ENCODE measurements at regions not wholly inside any gene's neighbourhood (a gene's known extent, or its start where the extent isn't known, plus 50 kb on each side); places are given as distances from the start of the nearest gene placed in this dataset.

DNA sequence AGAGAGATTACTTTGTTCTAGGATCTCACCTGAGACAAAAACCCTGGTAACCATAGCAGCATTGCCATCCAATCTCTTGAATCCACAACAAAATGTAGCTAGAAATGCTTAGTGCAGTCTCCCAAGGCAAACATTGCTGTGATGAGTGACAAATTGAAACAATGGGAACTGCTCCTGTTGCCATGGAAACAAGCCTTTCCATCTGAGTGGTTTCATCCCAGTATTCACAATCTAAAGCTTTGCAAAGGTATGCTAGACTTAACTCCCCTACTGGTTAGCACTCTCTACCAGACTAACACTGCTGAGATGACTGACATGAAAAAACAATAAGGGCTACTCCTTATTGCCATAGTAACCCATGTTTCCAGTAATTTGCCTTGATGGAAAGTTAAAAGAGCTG lies 172.6 kb upstream of the CNTN3 start:
- no peak overlapping the region for H3K4me2 ChIP-seq (ENCODE audit: control insufficient read depth, extremely low read depth, insufficient read depth, low read depth, low read length)
- no peak for FAIRE-seq

DNA sequence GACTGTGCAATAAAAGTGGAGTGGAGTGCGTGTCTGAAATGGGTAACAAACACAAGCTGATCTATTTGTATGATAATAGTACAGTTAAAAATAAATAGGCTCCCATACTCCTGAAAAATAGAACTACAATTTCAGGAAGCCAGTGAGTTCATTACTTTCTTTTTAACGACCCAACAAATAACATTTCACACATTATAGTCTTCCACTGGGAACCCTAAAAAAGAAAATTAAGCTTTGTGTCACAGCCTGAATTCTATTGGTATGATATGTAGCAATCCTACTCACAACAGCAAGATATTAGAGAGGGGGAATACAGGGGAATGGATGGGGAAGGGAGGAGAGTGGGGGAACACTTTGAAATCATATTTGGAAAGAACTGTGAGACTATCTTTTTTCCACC lies 156.9 kb upstream of the CNTN3 start:
- no peak overlapping the region for H2AFZ ChIP-seq (ENCODE audit: control insufficient read depth, low read length)
- H3K9me1 ChIP-seq (ENCODE audit: control insufficient read depth, extremely low read depth, insufficient read depth, low read length): no peaks in the 10 kb centered on the region
- H3K27ac ChIP-seq (ENCODE audit: control insufficient read depth, insufficient read depth, low read length): no peak overlapping the region
- no peaks in the 10 kb centered on the region for H3K27me3 ChIP-seq (ENCODE audit: control insufficient read depth, extremely low read depth, insufficient read depth, low read length)
- dilution Hi-C loops (cut with MboI; ENCODE audit: extremely low pct_ligation_motif_present, low sequenced_read_pairs): no loop called here
- no peaks in the 10 kb centered on the region for H3K36me3 ChIP-seq (ENCODE audit: control insufficient read depth in 2 of 2, extremely low read depth in 1 of 2, insufficient read depth in 2 of 2, low read length in 2 of 2)
- no peaks in the 10 kb centered on the region for H4K20me1 ChIP-seq (ENCODE audit: control insufficient read depth, extremely low read depth, insufficient read depth, low read length)
- H3K9me3 ChIP-seq (ENCODE audit: control insufficient read depth, low read depth, low read length): no peaks in the 10 kb centered on the region
- FAIRE-seq: no peak
- no peak overlapping the region for H3K9ac ChIP-seq (ENCODE audit: control insufficient read depth, extremely low read depth, insufficient read depth, low read length)
- H3K4me2 ChIP-seq (ENCODE audit: control insufficient read depth, extremely low read depth, insufficient read depth, low read depth, low read length): no peak overlapping the region
- no peak for DNase-seq (ENCODE audit: low read depth, low spot score)
- TF ChIP-seq EZH2 (IDR thresholded peaks at IDR 0.05; ENCODE audit: low read length): no peak
- TF ChIP-seq, protein P1, sequence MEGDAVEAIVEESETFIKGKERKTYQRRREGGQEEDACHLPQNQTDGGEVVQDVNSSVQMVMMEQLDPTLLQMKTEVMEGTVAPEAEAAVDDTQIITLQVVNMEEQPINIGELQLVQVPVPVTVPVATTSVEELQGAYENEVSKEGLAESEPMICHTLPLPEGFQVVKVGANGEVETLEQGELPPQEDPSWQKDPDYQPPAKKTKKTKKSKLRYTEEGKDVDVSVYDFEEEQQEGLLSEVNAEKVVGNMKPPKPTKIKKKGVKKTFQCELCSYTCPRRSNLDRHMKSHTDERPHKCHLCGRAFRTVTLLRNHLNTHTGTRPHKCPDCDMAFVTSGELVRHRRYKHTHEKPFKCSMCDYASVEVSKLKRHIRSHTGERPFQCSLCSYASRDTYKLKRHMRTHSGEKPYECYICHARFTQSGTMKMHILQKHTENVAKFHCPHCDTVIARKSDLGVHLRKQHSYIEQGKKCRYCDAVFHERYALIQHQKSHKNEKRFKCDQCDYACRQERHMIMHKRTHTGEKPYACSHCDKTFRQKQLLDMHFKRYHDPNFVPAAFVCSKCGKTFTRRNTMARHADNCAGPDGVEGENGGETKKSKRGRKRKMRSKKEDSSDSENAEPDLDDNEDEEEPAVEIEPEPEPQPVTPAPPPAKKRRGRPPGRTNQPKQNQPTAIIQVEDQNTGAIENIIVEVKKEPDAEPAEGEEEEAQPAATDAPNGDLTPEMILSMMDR (optimal IDR thresholded peaks at IDR 0.05 in 1 of 3, IDR thresholded peaks at IDR 0.05 in 1 of 3, conservative IDR thresholded peaks at IDR 0.05 in 1 of 3; ENCODE audit: extremely low read depth in 1 of 3, insufficient read depth in 2 of 3, low read length in 3 of 3): no peak
- H3K79me2 ChIP-seq (ENCODE audit: control insufficient read depth, insufficient read depth, low read length): no peaks in the 10 kb centered on the region
- no peaks in the 10 kb centered on the region for H3K4me1 ChIP-seq (ENCODE audit: control insufficient read depth, extremely low read depth, insufficient read depth, low read length)
- no peak overlapping the region for H3K4me3 ChIP-seq (ENCODE audit: control insufficient read depth in 2 of 3, extremely low read depth in 1 of 3, insufficient read depth in 2 of 3, low read depth in 1 of 3, low read length in 3 of 3)

More for the DNA sequence above, 172.6 kb upstream of the CNTN3 start:
- Histone ChIP-seq H3K79me2 (ENCODE audit: control insufficient read depth, insufficient read depth, low read length) (no peaks in the 10 kb centered on the region), H3K27me3 (ENCODE audit: control insufficient read depth, extremely low read depth, insufficient read depth, low read length) (no peaks in the 10 kb centered on the region), H3K4me3 (ENCODE audit: control insufficient read depth in 2 of 3, extremely low read depth in 1 of 3, insufficient read depth in 2 of 3, low read depth in 1 of 3, low read length in 3 of 3) (no peak overlapping the region), H3K36me3 (ENCODE audit: control insufficient read depth in 2 of 2, extremely low read depth in 1 of 2, insufficient read depth in 2 of 2, low read length in 2 of 2) (no peaks in the 10 kb centered on the region), H3K4me1 (ENCODE audit: control insufficient read depth, extremely low read depth, insufficient read depth, low read length) (no peaks in the 10 kb centered on the region), H3K27ac (ENCODE audit: control insufficient read depth, insufficient read depth, low read length) (no peak overlapping the region), H4K20me1 (ENCODE audit: control insufficient read depth, extremely low read depth, insufficient read depth, low read length) (no peaks in the 10 kb centered on the region), H3K9me1 (ENCODE audit: control insufficient read depth, extremely low read depth, insufficient read depth, low read length) (no peaks in the 10 kb centered on the region), H3K9me3 (ENCODE audit: control insufficient read depth, low read depth, low read length) (no peaks in the 10 kb centered on the region), H2AFZ (ENCODE audit: control insufficient read depth, low read length) (no peak overlapping the region), H3K9ac (ENCODE audit: control insufficient read depth, extremely low read depth, insufficient read depth, low read length) (no peak overlapping the region)
- TF ChIP-seq, protein P1 (optimal IDR thresholded peaks at IDR 0.05 in 1 of 3, IDR thresholded peaks at IDR 0.05 in 1 of 3, conservative IDR thresholded peaks at IDR 0.05 in 1 of 3; ENCODE audit: extremely low read depth in 1 of 3, insufficient read depth in 2 of 3, low read length in 3 of 3): no peak
- TF ChIP-seq EZH2 (IDR thresholded peaks at IDR 0.05; ENCODE audit: low read length): no peak
- DNase-seq (ENCODE audit: low read depth, low spot score): no peak
- dilution Hi-C loops (cut with MboI; ENCODE audit: extremely low pct_ligation_motif_present, low sequenced_read_pairs): no loop called here
